WTC11 (cell line): ENCODE measurements at regions not wholly inside any gene's neighbourhood (a gene's known extent, or its start where the extent isn't known, plus 50 kb on each side); places are given as distances from the start of the nearest gene placed in this dataset.

Experiments used
- ATAC-seq: fragments of 200-7000 bp; cut with Tn5 transposase; 2 replicates; pipeline ENCODE4 v1.10.0; 2021; ENCODE audit warnings: mild to moderate bottlenecking, moderate library complexity
- CTCF ChIA-PET: fragments of 300-600 bp; sonication (Branson Sonifier 250); formaldehyde crosslinking; loops from one replicate; lab custom pipeline; 2021; ENCODE audit warnings: antibody characterized with exemption; lab: Charles Lee
- POLR2A ChIA-PET: fragments of 350-600 bp; sonication (Branson Sonifier 250); formaldehyde crosslinking; loops from one replicate; lab custom pipeline; 2021; ENCODE audit warnings: antibody characterized with exemption; lab: Charles Lee
- DNase-seq: peaks from one replicate; pipeline ENCODE4 v3.0.0; 2021; ENCODE audit warnings: low spot score
- H3K27ac Mint-ChIP-seq: 2 replicates; pipeline ENCODE4 v1.8.0; 2021; ENCODE audit warnings: mixed read lengths
- H3K27me3 Mint-ChIP-seq: 2 replicates; pipeline ENCODE4 v1.8.0; 2021; ENCODE audit warnings: low read depth, mild to moderate bottlenecking, moderate library complexity, mixed read lengths
- H3K36me3 Mint-ChIP-seq: 2 replicates; pipeline ENCODE4 v1.8.0; 2021; ENCODE audit warnings: mixed read lengths
- H3K4me1 Mint-ChIP-seq: 2 replicates; pipeline ENCODE4 v1.8.0; 2022; ENCODE audit warnings: mixed read lengths
- H3K4me3 Mint-ChIP-seq: 2 replicates; pipeline ENCODE4 v1.8.0; 2021; ENCODE audit warnings: mild to moderate bottlenecking, moderate library complexity, mixed read lengths
- H3K9me3 Mint-ChIP-seq: 2 replicates; pipeline ENCODE4 v1.8.0; 2021; ENCODE audit warnings: mixed read lengths
- ATF3 ChIP-seq: sonication (generic); formaldehyde crosslinking; conservative IDR thresholded peaks from 2 replicates; pipeline ENCODE4 v1.8.1; 2022; ENCODE audit warnings: mild to moderate bottlenecking, missing genetic modification reagents
- CBFB ChIP-seq: sonication (generic); formaldehyde crosslinking; IDR thresholded peaks from 2 replicates; pipeline ENCODE4 v1.8.1; 2022; ENCODE audit warnings: mild to moderate bottlenecking, low read depth, missing genetic modification reagents
- E2F4 ChIP-seq: sonication (generic); formaldehyde crosslinking; IDR thresholded peaks from 2 replicates; pipeline ENCODE4 v1.8.1; 2022; ENCODE audit warnings: low read depth, mild to moderate bottlenecking, moderate library complexity, missing genetic modification reagents, borderline replicate concordance
- ELF4 ChIP-seq: sonication (generic); formaldehyde crosslinking; IDR thresholded peaks from 2 replicates; pipeline ENCODE4 v1.8.1; 2022; ENCODE audit warnings: low read depth, mild to moderate bottlenecking, moderate library complexity, missing genetic modification reagents
- ERG ChIP-seq: fragments of 250-450 bp; sonication (Bioruptor Pico); IDR thresholded peaks from 2 replicates; pipeline ENCODE4 v1.8.0; 2021; ENCODE audit warnings: mild to moderate bottlenecking
- FOXP1 ChIP-seq: sonication (generic); formaldehyde crosslinking; IDR thresholded peaks from 2 replicates; pipeline ENCODE4 v1.8.0; 2022; ENCODE audit warnings: missing genetic modification reagents, mild to moderate bottlenecking, moderate library complexity, borderline replicate concordance
- FOXP4 ChIP-seq: sonication (generic); formaldehyde crosslinking; IDR thresholded peaks from 2 replicates; pipeline ENCODE4 v1.8.0; 2022; ENCODE audit warnings: mild to moderate bottlenecking, missing genetic modification reagents
- GABPB1 ChIP-seq: sonication (generic); formaldehyde crosslinking; IDR thresholded peaks from 2 replicates; pipeline ENCODE4 v1.8.1; 2023; ENCODE audit warnings: mild to moderate bottlenecking, missing genetic modification reagents
- GTF2I ChIP-seq: fragments of 250-450 bp; sonication (Bioruptor Pico); conservative IDR thresholded peaks from 2 replicates; pipeline ENCODE4 v1.4.0; 2021; ENCODE audit warnings: mild to moderate bottlenecking
- JUN ChIP-seq: sonication (generic); formaldehyde crosslinking; IDR thresholded peaks from 2 replicates; pipeline ENCODE4 v1.8.0; 2023; ENCODE audit warnings: mild to moderate bottlenecking, missing genetic modification reagents
- NFATC4 ChIP-seq: fragments of 250-450 bp; sonication (Bioruptor Pico); IDR thresholded peaks from 2 replicates; pipeline ENCODE4 v1.9.0; 2021; ENCODE audit warnings: mild to moderate bottlenecking
- NFYB ChIP-seq: sonication (generic); formaldehyde crosslinking; conservative IDR thresholded peaks from 2 replicates; pipeline ENCODE4 v1.8.0; 2022; ENCODE audit warnings: low read depth, missing genetic modification reagents
- NR3C1 ChIP-seq: sonication (generic); formaldehyde crosslinking; conservative IDR thresholded peaks from 2 replicates; pipeline ENCODE4 v1.8.1; 2023; ENCODE audit warnings: low read depth, mild to moderate bottlenecking, missing genetic modification reagents
- PRDM15 ChIP-seq: sonication (generic); formaldehyde crosslinking; IDR thresholded peaks from 2 replicates; pipeline ENCODE4 v1.8.0; 2022; ENCODE audit warnings: missing genetic modification reagents
- STAT6 ChIP-seq: sonication (generic); formaldehyde crosslinking; conservative IDR thresholded peaks from 2 replicates; pipeline ENCODE4 v1.8.1; 2023; ENCODE audit warnings: mild to moderate bottlenecking, low read depth, missing genetic modification reagents, moderate library complexity
- ZNF281 ChIP-seq: sonication (generic); formaldehyde crosslinking; IDR thresholded peaks from 2 replicates; pipeline ENCODE4 v1.8.0; 2023; ENCODE audit warnings: mild to moderate bottlenecking, missing genetic modification reagents
- ZNF396 ChIP-seq: fragments of 250-450 bp; sonication (Bioruptor Pico); IDR thresholded peaks from 2 replicates; pipeline ENCODE4 v1.8.0; 2021; ENCODE audit warnings: mild to moderate bottlenecking, moderate library complexity, borderline replicate concordance

- CTCF ChIA-PET: no interaction called here
- ATAC-seq: no peak
These were observed 1086.4 kb upstream of the RBFOX1 start for GRCh38 chr16:6246266-6246665.

GRCh38 chr16:6232056-6232455, 1100.6 kb upstream of the RBFOX1 start:
- Mint-ChIP-seq H3K4me1 (no peaks in the 10 kb centered on the region), H3K36me3 (peaks cover 74% of the 10 kb centered on the region), H3K4me3 (no peak overlapping the region), H3K27me3 (peaks cover 11% of the 10 kb centered on the region), H3K9me3 (peaks cover 77% of the 10 kb centered on the region), H3K27ac (no peak overlapping the region)
- ChIA-PET POLR2A (no interaction called here), CTCF (no interaction called here)
- ATAC-seq (no peak), DNase-seq (no peak)
- no peak for TF ChIP-seq ELF4 (CRISPR knock-in tag)
- TF ChIP-seq NFYB (CRISPR knock-in tag): no peak
- no peak for TF ChIP-seq GABPB1 (CRISPR knock-in tag)
- no peak for TF ChIP-seq NFATC4 (CRISPR knock-in tag)
- no peak for TF ChIP-seq PRDM15 (CRISPR knock-in tag)

More at GRCh38 chr16:6246266-6246665, 1086.4 kb upstream of the RBFOX1 start:
- no peak for DNase-seq
- TF ChIP-seq FOXP4 (CRISPR knock-in tag): no peak
- no peak for TF ChIP-seq STAT6
- POLR2A ChIA-PET: no interaction called here
- Mint-ChIP-seq H3K4me3 (no peak overlapping the region), H3K4me1 (no peaks in the 10 kb centered on the region), H3K27ac (no peak overlapping the region), H3K27me3 (peaks cover 6% of the 10 kb centered on the region), H3K9me3 (peaks cover 87% of the 10 kb centered on the region), H3K36me3 (peaks cover 83% of the 10 kb centered on the region)

GRCh38 chr16:6231398-6231797, 1101.2 kb upstream of the RBFOX1 start:
- H3K4me3 Mint-ChIP-seq: no peak overlapping the region
- DNase-seq (no peak), ATAC-seq (no peak)
- peaks cover 74% of the 10 kb centered on the region for H3K36me3 Mint-ChIP-seq
- H3K27me3 Mint-ChIP-seq: peaks cover 11% of the 10 kb centered on the region
- H3K9me3 Mint-ChIP-seq: peaks cover 75% of the 10 kb centered on the region
- no peaks in the 10 kb centered on the region for H3K4me1 Mint-ChIP-seq
- ChIA-PET POLR2A (no interaction called here), CTCF (no interaction called here)
- no peak overlapping the region for H3K27ac Mint-ChIP-seq
- no peak for TF ChIP-seq JUN (CRISPR knock-in tag)
- no peak for TF ChIP-seq CBFB (CRISPR knock-in tag)
- TF ChIP-seq ZNF396 (CRISPR knock-in tag): no peak
- no peak for TF ChIP-seq ZNF281 (CRISPR knock-in tag)
- TF ChIP-seq ATF3: no peak
- no peak for TF ChIP-seq NR3C1 (CRISPR knock-in tag)
- TF ChIP-seq GTF2I: no peak
- TF ChIP-seq FOXP1 (CRISPR knock-in tag): no peak
- no peak for TF ChIP-seq ERG (CRISPR knock-in tag)
- TF ChIP-seq E2F4 (CRISPR knock-in tag): no peak
